ENCODE measurements at regions not wholly inside any gene's neighbourhood (a gene's known extent, or its start where the extent isn't known, plus 50 kb on each side); places are given as distances from the start of the nearest gene placed in this dataset.

DNA sequence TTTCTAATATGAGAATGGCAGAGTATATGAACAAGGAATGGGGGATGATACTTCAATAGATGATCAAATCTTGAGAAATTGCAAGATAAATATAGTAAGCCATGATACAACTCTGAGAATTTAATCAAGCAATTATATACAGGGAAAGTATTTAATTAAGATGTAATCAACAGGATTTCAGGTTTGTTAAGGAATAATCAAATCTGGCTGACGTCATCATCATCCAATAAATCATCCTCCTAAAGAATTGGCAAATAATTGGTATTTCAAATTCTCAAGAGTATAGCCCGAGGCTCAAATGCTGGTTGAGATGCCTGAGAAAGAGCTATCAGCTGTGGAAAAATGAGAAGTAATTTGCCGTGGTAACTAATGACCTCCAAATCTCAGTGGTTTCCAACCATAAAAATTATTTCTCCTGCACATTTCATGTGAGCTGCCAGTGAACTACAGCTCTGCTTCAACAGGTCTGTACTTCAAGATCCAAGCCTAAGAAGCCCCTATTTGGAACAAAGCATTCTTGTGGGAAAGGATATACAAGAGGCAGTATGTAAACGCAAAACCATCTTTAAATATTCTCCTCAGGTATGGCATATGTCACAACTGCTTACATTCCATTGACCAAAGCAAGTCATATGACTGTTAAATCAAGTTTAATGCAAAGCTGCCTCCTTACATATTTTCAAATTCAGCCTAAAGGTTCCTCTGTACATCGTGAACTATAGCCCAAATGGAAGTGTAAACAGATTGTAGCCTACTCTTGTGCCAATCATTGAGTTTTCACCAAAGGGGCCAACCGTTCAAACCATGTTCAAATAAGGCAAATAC is 503.0 kb downstream of the KIF20B start:
- Mint-ChIP-seq H3K4me1 (no peaks in the 10 kb centered on the region), H3K4me3 (no peak overlapping the region), H3K27ac (no peak overlapping the region), H3K36me3 (no peaks in the 10 kb centered on the region), H3K9me3 (no peaks in the 10 kb centered on the region), H3K27me3 (peaks cover 2 to 3% of the 10 kb centered on the region in 2 donors)
- no peak overlapping the region for H3K4me3 ChIP-seq (ENCODE audit: control insufficient read depth in 1 of 2, extremely low read depth in 1 of 2, low read length in 1 of 2)
- no peak overlapping the region for H3K27ac ChIP-seq (ENCODE audit: low read length)
- CTCF ChIA-PET: no interaction called here
- no peaks in the 10 kb centered on the region for H3K9me3 ChIP-seq
- POLR2A ChIA-PET: no interaction called here
- WGBS (ENCODE audit: insufficient coverage): 100% methylated on average over 1 of the region's 6 CpGs
- no peak for DNase-seq
- H3K4me1 ChIP-seq (ENCODE audit: control insufficient read depth in 1 of 2, extremely low read depth in 1 of 2, insufficient read depth in 2 of 2, low read length in 2 of 2): no peaks in the 10 kb centered on the region
- H3K27me3 ChIP-seq (replicated peaks in 1 of 2; ENCODE audit: control insufficient read depth in 2 of 2, extremely low read depth in 1 of 2, insufficient read depth in 2 of 2, low read length in 1 of 2): no peaks in the 10 kb centered on the region
- no peak for ATAC-seq (replicated peaks in 1 of 4)
- H3K36me3 ChIP-seq (ENCODE audit: control insufficient read depth in 2 of 2, extremely low read depth in 1 of 2, insufficient read depth in 1 of 2, low read length in 1 of 2): no peaks in the 10 kb centered on the region

- Histone ChIP-seq H3K4me3 (ENCODE audit: control insufficient read depth in 1 of 2, extremely low read depth in 1 of 2, low read length in 1 of 2) (no peak overlapping the region), H3K4me1 (ENCODE audit: control insufficient read depth in 1 of 2, extremely low read depth in 1 of 2, insufficient read depth in 2 of 2, low read length in 2 of 2) (no peaks in the 10 kb centered on the region), H3K36me3 (ENCODE audit: control insufficient read depth in 2 of 2, extremely low read depth in 1 of 2, insufficient read depth in 1 of 2, low read length in 1 of 2) (no peaks in the 10 kb centered on the region), H3K9me3 (no peaks in the 10 kb centered on the region), H3K27ac (ENCODE audit: low read length) (no peak overlapping the region), H3K27me3 (replicated peaks in 1 of 2; ENCODE audit: control insufficient read depth in 2 of 2, extremely low read depth in 1 of 2, insufficient read depth in 2 of 2, low read length in 1 of 2) (no peaks in the 10 kb centered on the region)
- Mint-ChIP-seq H3K4me3 (no peak overlapping the region), H3K27ac (no peak overlapping the region), H3K27me3 (peaks cover 2 to 3% of the 10 kb centered on the region in 2 donors), H3K9me3 (no peaks in the 10 kb centered on the region), H3K36me3 (no peaks in the 10 kb centered on the region), H3K4me1 (no peaks in the 10 kb centered on the region)
- ATAC-seq (replicated peaks in 1 of 4) (no peak), DNase-seq (no peak)
- ChIA-PET POLR2A (no interaction called here), CTCF (no interaction called here)
These were observed 503.5 kb downstream of the KIF20B start for GRCh38 chr10:90204956-90205314.

DNA sequence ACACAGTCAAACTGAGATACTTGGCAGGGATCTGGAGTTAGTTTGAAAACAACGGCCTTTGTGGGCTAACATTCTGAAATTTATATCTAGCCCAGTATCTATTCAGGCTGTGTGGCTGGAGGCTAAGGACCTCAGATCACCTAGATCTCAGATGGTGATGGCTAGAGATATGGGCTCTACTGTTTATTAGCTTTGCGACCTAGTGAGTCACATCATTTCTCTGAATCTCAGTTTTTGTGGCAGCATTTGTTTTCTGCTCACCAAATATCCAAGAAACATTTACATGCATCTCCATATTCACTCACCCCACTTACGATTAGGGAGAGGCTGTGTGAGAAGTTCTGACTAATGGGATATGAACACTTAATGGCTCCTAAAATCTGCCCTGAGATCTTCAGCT is 503.9 kb downstream of the KIF20B start:
- H3K27me3 Mint-ChIP-seq: peaks cover 2 to 3% of the 10 kb centered on the region in 2 donors
- no peak for ATAC-seq (replicated peaks in 1 of 4)
- Histone ChIP-seq H3K4me3 (ENCODE audit: control insufficient read depth in 1 of 2, extremely low read depth in 1 of 2, low read length in 1 of 2) (no peak overlapping the region), H3K27me3 (replicated peaks in 1 of 2; ENCODE audit: control insufficient read depth in 2 of 2, extremely low read depth in 1 of 2, insufficient read depth in 2 of 2, low read length in 1 of 2) (no peaks in the 10 kb centered on the region), H3K4me1 (ENCODE audit: control insufficient read depth in 1 of 2, extremely low read depth in 1 of 2, insufficient read depth in 2 of 2, low read length in 2 of 2) (no peaks in the 10 kb centered on the region), H3K27ac (ENCODE audit: low read length) (no peak overlapping the region), H3K9me3 (no peaks in the 10 kb centered on the region), H3K36me3 (ENCODE audit: control insufficient read depth in 2 of 2, extremely low read depth in 1 of 2, insufficient read depth in 1 of 2, low read length in 1 of 2) (no peaks in the 10 kb centered on the region)
- CTCF ChIA-PET: no interaction called here
- DNase-seq: no peak
- H3K9me3 Mint-ChIP-seq: no peaks in the 10 kb centered on the region
- no peak overlapping the region for H3K27ac Mint-ChIP-seq
- POLR2A ChIA-PET: no interaction called here
- no peak overlapping the region for H3K4me3 Mint-ChIP-seq
- no CpG with 5 or more reads among the region's 3 CpGs for WGBS (ENCODE audit: insufficient coverage)
- H3K4me1 Mint-ChIP-seq: no peaks in the 10 kb centered on the region
- no peaks in the 10 kb centered on the region for H3K36me3 Mint-ChIP-seq

DNA sequence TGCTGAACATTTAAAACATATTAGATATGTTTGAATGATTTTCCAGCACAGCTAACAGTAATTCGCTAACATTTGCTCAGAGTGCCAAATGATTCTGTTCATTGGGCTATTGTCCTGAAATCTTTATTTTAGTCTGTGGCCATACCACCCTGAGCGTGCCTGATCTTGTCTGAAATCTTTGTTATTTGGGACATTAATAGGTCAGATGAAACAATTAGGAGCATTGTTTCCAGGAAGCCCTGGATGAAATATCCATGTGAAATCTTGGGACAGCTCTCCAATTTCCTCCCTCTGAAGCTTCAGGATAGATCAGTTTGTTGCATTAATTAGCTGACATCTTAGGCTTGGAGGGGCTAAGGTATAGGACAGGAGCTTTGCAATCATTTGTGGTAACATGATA is 512.0 kb downstream of the KIF20B start:
- ATAC-seq (replicated peaks in 1 of 4) (no peak), DNase-seq (no peak)
- WGBS (ENCODE audit: insufficient coverage): 100% methylated on average over 1 of the region's 2 CpGs
- Mint-ChIP-seq H3K36me3 (no peaks in the 10 kb centered on the region), H3K4me3 (no peak overlapping the region), H3K4me1 (no peaks in the 10 kb centered on the region), H3K27ac (no peak overlapping the region), H3K9me3 (no peaks in the 10 kb centered on the region), H3K27me3 (peaks cover 0 to 3% of the 10 kb centered on the region in 2 donors)
- Histone ChIP-seq H3K27ac (ENCODE audit: low read length) (no peak overlapping the region), H3K27me3 (replicated peaks in 1 of 2; ENCODE audit: control insufficient read depth in 2 of 2, extremely low read depth in 1 of 2, insufficient read depth in 2 of 2, low read length in 1 of 2) (no peaks in the 10 kb centered on the region), H3K4me1 (ENCODE audit: control insufficient read depth in 1 of 2, extremely low read depth in 1 of 2, insufficient read depth in 2 of 2, low read length in 2 of 2) (no peaks in the 10 kb centered on the region), H3K36me3 (ENCODE audit: control insufficient read depth in 2 of 2, extremely low read depth in 1 of 2, insufficient read depth in 1 of 2, low read length in 1 of 2) (no peaks in the 10 kb centered on the region), H3K9me3 (no peaks in the 10 kb centered on the region), H3K4me3 (ENCODE audit: control insufficient read depth in 1 of 2, extremely low read depth in 1 of 2, low read length in 1 of 2) (no peak overlapping the region)
- ChIA-PET POLR2A (no interaction called here), CTCF (no interaction called here)

DNA sequence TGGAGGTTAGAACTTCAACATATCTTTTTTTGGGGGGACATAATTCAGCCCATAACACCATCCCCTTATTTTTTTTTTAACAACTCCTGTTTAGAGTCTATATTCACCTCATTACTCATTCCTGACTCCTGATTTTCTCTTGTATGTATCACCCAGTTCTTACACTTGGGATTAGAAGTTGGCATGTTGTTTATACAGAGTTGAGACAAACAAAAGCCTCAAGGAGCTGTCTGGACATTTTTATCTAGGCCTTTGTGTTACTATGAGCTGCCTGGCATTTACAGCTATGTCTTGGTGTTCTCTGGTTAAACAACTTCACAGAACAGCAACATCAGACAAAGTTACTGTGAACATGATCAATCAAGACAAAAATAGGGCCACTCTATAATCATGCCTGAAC is 517.5 kb downstream of the KIF20B start:
- H3K27me3 Mint-ChIP-seq: no peaks in the 10 kb centered on the region
- H3K4me3 Mint-ChIP-seq: no peak overlapping the region

DNA sequence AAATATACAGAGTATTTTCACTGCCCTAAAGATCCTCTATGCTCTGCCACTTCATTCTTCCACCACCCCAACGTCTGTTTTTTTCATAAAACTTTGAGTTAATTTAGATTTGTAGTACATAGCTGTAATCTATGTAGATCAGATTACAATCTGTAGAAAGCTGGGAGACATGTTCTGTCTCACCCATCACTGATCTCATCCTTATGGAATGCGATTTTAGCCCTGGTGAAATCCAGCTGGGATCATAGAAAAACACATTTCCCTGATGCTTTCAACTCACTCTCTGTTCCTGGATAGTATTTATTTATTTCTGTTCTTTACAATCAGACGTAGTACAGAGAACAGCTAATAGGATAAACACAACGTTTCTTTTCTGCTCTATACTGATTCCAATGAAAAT is 521.0 kb downstream of the KIF20B start:
- ATAC-seq (replicated peaks in 1 of 4): no peak
- WGBS (ENCODE audit: insufficient coverage): no CpG with 5 or more reads among the region's 4 CpGs
- no peaks in the 10 kb centered on the region for H3K36me3 ChIP-seq (ENCODE audit: control insufficient read depth in 2 of 2, extremely low read depth in 1 of 2, insufficient read depth in 1 of 2, low read length in 1 of 2)
- no peaks in the 10 kb centered on the region for H3K9me3 ChIP-seq
- no peak overlapping the region for H3K4me3 Mint-ChIP-seq
- no peak for DNase-seq
- peaks cover 0 to 4% of the 10 kb centered on the region in 2 experiments for H3K4me1 ChIP-seq (ENCODE audit: control insufficient read depth in 1 of 2, extremely low read depth in 1 of 2, insufficient read depth in 2 of 2, low read length in 2 of 2)
- H3K27me3 ChIP-seq (replicated peaks in 1 of 2; ENCODE audit: control insufficient read depth in 2 of 2, extremely low read depth in 1 of 2, insufficient read depth in 2 of 2, low read length in 1 of 2): no peaks in the 10 kb centered on the region
- H3K27ac Mint-ChIP-seq: no peak overlapping the region
- ChIA-PET POLR2A (no interaction called here), CTCF (no interaction called here)
- peaks cover 0 to 1% (median 0%) of the 10 kb centered on the region in 3 donors for H3K4me1 Mint-ChIP-seq
- no peaks in the 10 kb centered on the region for H3K9me3 Mint-ChIP-seq
- H3K27ac ChIP-seq (ENCODE audit: low read length): no peak overlapping the region
- no peaks in the 10 kb centered on the region for H3K27me3 Mint-ChIP-seq
- no peaks in the 10 kb centered on the region for H3K36me3 Mint-ChIP-seq
- H3K4me3 ChIP-seq (ENCODE audit: control insufficient read depth in 1 of 2, extremely low read depth in 1 of 2, low read length in 1 of 2): no peak overlapping the region

More for the DNA sequence above, 517.5 kb downstream of the KIF20B start:
- Histone ChIP-seq H3K36me3 (ENCODE audit: control insufficient read depth in 2 of 2, extremely low read depth in 1 of 2, insufficient read depth in 1 of 2, low read length in 1 of 2) (no peaks in the 10 kb centered on the region), H3K9me3 (no peaks in the 10 kb centered on the region), H3K4me1 (ENCODE audit: control insufficient read depth in 1 of 2, extremely low read depth in 1 of 2, insufficient read depth in 2 of 2, low read length in 2 of 2) (no peaks in the 10 kb centered on the region), H3K27me3 (replicated peaks in 1 of 2; ENCODE audit: control insufficient read depth in 2 of 2, extremely low read depth in 1 of 2, insufficient read depth in 2 of 2, low read length in 1 of 2) (no peaks in the 10 kb centered on the region), H3K27ac (ENCODE audit: low read length) (no peak overlapping the region), H3K4me3 (ENCODE audit: control insufficient read depth in 1 of 2, extremely low read depth in 1 of 2, low read length in 1 of 2) (no peak overlapping the region)
- Mint-ChIP-seq H3K36me3 (no peaks in the 10 kb centered on the region), H3K9me3 (no peaks in the 10 kb centered on the region), H3K27ac (no peak overlapping the region), H3K4me1 (no peaks in the 10 kb centered on the region)
- POLR2A ChIA-PET: no interaction called here
- CTCF ChIA-PET: interaction anchor here in 1 of 2 donors (0.6 kb wide), 1 partner anchor 1760 kb away, joined by 3 read pairs; no protein-coding TSS in a partner anchor
- ATAC-seq (replicated peaks in 1 of 4) (no peak), DNase-seq (no peak)

- Histone ChIP-seq H3K27me3 (replicated peaks in 1 of 2; ENCODE audit: control insufficient read depth in 2 of 2, extremely low read depth in 1 of 2, insufficient read depth in 2 of 2, low read length in 1 of 2) (no peaks in the 10 kb centered on the region), H3K4me1 (ENCODE audit: control insufficient read depth in 1 of 2, extremely low read depth in 1 of 2, insufficient read depth in 2 of 2, low read length in 2 of 2) (peaks cover 0 to 4% of the 10 kb centered on the region in 2 experiments), H3K9me3 (no peaks in the 10 kb centered on the region), H3K4me3 (ENCODE audit: control insufficient read depth in 1 of 2, extremely low read depth in 1 of 2, low read length in 1 of 2) (no peak overlapping the region), H3K27ac (ENCODE audit: low read length) (no peak overlapping the region), H3K36me3 (ENCODE audit: control insufficient read depth in 2 of 2, extremely low read depth in 1 of 2, insufficient read depth in 1 of 2, low read length in 1 of 2) (no peaks in the 10 kb centered on the region)
- Mint-ChIP-seq H3K27me3 (no peaks in the 10 kb centered on the region), H3K4me3 (no peak overlapping the region), H3K4me1 (peaks cover 0 to 2% (median 0%) of the 10 kb centered on the region in 3 donors), H3K36me3 (no peaks in the 10 kb centered on the region), H3K27ac (no peak overlapping the region), H3K9me3 (no peaks in the 10 kb centered on the region)
- DNase-seq: no peak
- ChIA-PET POLR2A (no interaction called here), CTCF (no interaction called here)
- ATAC-seq (replicated peaks in 1 of 4): no peak
- 67% methylated on average over 3 of the region's 5 CpGs for WGBS (ENCODE audit: insufficient coverage)
These were observed 521.5 kb downstream of the KIF20B start for GRCh38 chr10:90222939-90223338.

Data from T-cell (primary cell).